ENCODE measurements at regions not wholly inside any gene's neighbourhood (a gene's known extent, or its start where the extent isn't known, plus 50 kb on each side); places are given as distances from the start of the nearest gene placed in this dataset.
A peak's percentile ranks its signal among the peaks of the same experiment; 100 is the strongest.
"Not testable (repeated sequence)": the region's sequence is repeated elsewhere in the genome, so short reads cannot be mapped to it uniquely, and the experiment has no call there.

DNA sequence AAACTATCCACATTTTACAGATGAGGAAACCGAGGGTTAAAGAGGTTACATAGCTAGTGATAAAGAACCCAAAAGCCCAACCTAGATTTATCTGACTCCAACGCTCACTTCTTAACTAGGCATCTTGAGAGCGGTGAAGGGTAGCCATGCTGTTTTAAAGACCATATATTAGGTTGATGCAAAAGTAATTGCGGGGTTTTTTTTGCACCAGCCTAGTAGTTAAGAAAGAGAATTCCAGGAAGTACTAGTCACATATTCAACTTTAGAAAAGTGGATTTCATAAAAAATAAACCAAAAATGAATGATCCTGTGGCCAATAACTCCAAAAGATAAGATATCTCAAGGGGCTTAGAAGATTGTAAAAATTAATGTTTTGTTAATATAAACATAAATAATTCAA lies 162.1 kb downstream of the GLUL start:
- Histone ChIP-seq H3K27ac (no peak overlapping the region), H3K36me3 (no peaks in the 10 kb centered on the region)

DNA sequence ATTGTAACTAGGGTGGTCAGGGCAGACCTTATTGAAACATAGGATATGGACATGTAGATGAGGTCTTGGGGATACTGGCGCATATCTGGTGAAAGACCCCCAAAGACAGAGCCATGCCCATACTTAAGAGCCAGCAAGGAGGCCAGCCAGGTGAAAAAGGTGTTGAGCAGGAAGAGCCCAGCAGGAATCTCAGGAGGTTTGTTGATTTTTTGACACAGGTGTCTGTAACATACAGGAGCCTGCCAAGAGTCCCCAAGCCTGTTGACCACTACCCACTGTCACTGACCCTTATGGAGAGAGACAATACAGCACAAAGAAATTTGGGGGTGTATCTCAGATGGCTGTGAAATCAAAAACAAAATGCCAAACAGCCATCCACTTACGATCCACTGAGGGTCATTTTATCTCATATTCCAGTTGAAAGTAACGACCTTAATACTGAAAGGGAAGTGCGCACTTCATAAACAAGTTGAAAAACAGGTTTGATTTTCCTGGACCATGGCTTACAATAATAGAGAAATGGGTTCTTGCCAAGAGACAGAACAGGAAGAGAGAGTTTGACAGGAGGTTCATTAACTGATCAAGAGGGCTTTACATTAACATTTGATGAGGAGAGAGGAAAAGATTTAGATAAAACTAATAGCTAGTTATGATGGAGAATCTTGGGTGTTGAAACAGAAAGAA lies 163.6 kb downstream of the GLUL start:
- H3K4me1 ChIP-seq (replicated peaks): no peaks in the 10 kb centered on the region
- H3K27ac ChIP-seq: peak overlapping the region; percentile 41 to 63
- no peaks in the 10 kb centered on the region for H3K27me3 ChIP-seq (replicated peaks; ENCODE audit: insufficient read depth)
- intact Hi-C loops (cut with DNase I): no loop called here
- no peaks in the 10 kb centered on the region for H3K36me3 ChIP-seq
- WGBS: 31% methylated on average over 4 of the region's 4 CpGs
- no peak overlapping the region for H3K4me3 ChIP-seq
- TF ChIP-seq, protein P1, sequence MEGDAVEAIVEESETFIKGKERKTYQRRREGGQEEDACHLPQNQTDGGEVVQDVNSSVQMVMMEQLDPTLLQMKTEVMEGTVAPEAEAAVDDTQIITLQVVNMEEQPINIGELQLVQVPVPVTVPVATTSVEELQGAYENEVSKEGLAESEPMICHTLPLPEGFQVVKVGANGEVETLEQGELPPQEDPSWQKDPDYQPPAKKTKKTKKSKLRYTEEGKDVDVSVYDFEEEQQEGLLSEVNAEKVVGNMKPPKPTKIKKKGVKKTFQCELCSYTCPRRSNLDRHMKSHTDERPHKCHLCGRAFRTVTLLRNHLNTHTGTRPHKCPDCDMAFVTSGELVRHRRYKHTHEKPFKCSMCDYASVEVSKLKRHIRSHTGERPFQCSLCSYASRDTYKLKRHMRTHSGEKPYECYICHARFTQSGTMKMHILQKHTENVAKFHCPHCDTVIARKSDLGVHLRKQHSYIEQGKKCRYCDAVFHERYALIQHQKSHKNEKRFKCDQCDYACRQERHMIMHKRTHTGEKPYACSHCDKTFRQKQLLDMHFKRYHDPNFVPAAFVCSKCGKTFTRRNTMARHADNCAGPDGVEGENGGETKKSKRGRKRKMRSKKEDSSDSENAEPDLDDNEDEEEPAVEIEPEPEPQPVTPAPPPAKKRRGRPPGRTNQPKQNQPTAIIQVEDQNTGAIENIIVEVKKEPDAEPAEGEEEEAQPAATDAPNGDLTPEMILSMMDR (IDR thresholded peaks at IDR 0.05): no peak
- TF ChIP-seq POLR2A (IDR thresholded peaks at IDR 0.05) (no peak), POLR2AphosphoS5 (IDR thresholded peaks at IDR 0.05) (peak; percentile 71)
- no peak for DNase-seq (ENCODE audit: low spot score)
- no peaks in the 10 kb centered on the region for H3K9me3 ChIP-seq

More for the DNA sequence above, 162.1 kb downstream of the GLUL start:
- H3K27me3 ChIP-seq (replicated peaks; ENCODE audit: insufficient read depth): no peaks in the 10 kb centered on the region
- H3K9me3 ChIP-seq: no peaks in the 10 kb centered on the region
- intact Hi-C loops (cut with DNase I): no loop called here
- 87% methylated on average over 4 of the region's 4 CpGs for WGBS
- H3K4me1 ChIP-seq (replicated peaks): no peaks in the 10 kb centered on the region
- H3K4me3 ChIP-seq: no peak overlapping the region
- TF ChIP-seq POLR2AphosphoS5 (IDR thresholded peaks at IDR 0.05): no peak
- TF ChIP-seq, protein P1 (IDR thresholded peaks at IDR 0.05): no peak
- TF ChIP-seq POLR2A (IDR thresholded peaks at IDR 0.05): no peak
- DNase-seq (ENCODE audit: low spot score): no peak

DNA sequence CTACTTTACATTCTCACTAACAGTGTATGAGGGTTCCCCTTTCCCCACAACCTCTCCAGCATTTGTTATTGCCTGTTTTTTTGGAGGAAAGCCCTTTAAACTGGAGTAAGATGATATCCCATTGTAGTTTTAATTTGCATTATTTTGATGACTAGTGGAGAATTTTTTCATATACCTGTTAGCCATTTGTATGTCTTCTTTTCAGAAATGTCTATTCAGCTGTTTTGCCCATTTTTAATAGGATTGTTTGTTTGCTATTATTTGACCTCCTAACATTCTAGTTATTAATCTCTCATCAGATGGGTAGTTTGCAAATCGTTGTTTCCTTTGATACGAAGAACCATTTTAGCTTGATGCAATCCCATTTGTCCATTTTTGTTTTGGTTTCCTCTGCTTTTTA lies 165.0 kb downstream of the GLUL start:
- intact Hi-C loops (cut with DNase I): no loop called here
- Histone ChIP-seq H3K36me3 (no peaks in the 10 kb centered on the region), H3K27me3 (replicated peaks; ENCODE audit: insufficient read depth) (no peaks in the 10 kb centered on the region), H3K4me1 (replicated peaks) (no peaks in the 10 kb centered on the region), H3K4me3 (no peak overlapping the region), H3K27ac (no peak overlapping the region), H3K9me3 (no peaks in the 10 kb centered on the region)
- no peak for DNase-seq (ENCODE audit: low spot score)
- 97% methylated on average over 2 of the region's 2 CpGs for WGBS
- TF ChIP-seq POLR2AphosphoS5 (IDR thresholded peaks at IDR 0.05) (no peak), POLR2A (IDR thresholded peaks at IDR 0.05) (no peak)
- TF ChIP-seq, protein P1 (IDR thresholded peaks at IDR 0.05): no peak

DNA sequence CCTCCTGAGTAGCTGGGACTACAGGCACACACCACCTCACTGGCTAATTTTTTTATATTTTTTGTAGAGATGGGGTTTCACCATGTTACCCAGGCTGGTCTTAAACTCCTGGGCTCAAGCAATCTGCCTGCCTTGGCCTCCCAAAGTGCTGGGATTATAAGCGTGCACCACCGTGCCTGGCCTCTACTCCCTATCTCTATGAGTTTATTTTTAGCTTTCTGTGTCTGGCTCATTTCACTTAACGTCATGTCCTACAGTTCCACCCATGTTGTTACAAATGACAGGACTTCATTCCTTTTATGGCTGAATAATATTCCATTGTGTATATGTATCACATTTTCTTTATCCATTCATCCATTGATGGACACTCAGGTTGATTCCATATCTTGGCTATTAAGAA lies 164.2 kb upstream of the ZNF648 start:
- 92% methylated on average over 3 of the region's 3 CpGs for WGBS
- H3K9me3 ChIP-seq; intact Hi-C loops (cut with DNase I); H3K27me3 ChIP-seq (replicated peaks; ENCODE audit: insufficient read depth); H3K4me3 ChIP-seq; DNase-seq (ENCODE audit: low spot score); H3K36me3 ChIP-seq; H3K4me1 ChIP-seq (replicated peaks); H3K27ac ChIP-seq: not testable (repeated sequence)

DNA sequence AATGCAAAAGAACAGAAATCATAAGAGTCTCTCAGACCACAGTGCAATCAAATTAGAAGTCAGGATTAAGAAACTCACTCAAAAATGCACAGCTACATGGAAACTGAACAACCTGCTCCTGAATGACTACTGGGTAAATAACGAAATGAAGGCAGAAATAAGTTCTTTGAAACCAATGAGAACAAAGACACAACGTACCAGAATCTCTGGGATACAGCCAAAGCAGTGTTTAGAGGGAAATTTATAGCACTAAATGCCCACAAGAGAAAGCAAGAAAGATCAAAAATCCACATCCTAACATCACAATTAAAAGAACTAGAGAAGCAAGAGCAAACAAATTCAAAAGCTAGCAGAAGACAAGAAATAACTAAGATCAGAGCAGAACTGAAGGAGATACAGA lies 160.5 kb upstream of the ZNF648 start:
- not testable (repeated sequence) for H3K27me3 ChIP-seq (replicated peaks; ENCODE audit: insufficient read depth)

DNA sequence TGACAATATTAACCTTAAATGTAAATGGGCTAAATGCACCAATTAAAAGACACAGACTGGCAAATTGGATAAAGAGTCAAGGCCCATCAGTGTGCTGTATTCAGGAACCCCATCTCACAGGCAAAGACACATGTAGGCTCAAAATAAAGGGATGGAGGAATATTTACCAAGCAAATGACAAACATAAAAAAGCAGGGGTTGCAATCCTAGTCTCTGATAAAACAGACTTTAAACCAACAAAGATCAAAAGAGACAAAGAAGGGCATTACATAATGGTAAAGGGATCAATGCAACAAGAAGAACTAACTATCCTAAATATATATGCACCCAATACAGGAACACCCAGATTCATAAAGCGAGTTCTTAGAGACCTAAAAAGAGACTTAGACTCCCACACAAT lies 159.9 kb upstream of the ZNF648 start:
- DNase-seq (ENCODE audit: low spot score); intact Hi-C loops (cut with DNase I); H3K4me3 ChIP-seq; H3K27me3 ChIP-seq (replicated peaks; ENCODE audit: insufficient read depth); H3K4me1 ChIP-seq (replicated peaks); H3K27ac ChIP-seq; H3K36me3 ChIP-seq; H3K9me3 ChIP-seq: not testable (repeated sequence)
- WGBS: 88% methylated on average over 1 of the region's 1 CpG

More for the DNA sequence above, 160.5 kb upstream of the ZNF648 start:
- H3K4me3 ChIP-seq; DNase-seq (ENCODE audit: low spot score); H3K27ac ChIP-seq; H3K9me3 ChIP-seq; intact Hi-C loops (cut with DNase I); H3K4me1 ChIP-seq (replicated peaks); H3K36me3 ChIP-seq: not testable (repeated sequence)
- 64% methylated on average over 2 of the region's 2 CpGs for WGBS
